Stimulated activated CD4-positive, alpha-beta T cell treated with anti-CD3 and anti-CD28 coated beads, Interleukin-15, amount 100 ng/mL, for 48 hours (primary cell): ENCODE measurements at regions not wholly inside any gene's neighbourhood (a gene's known extent, or its start where the extent isn't known, plus 50 kb on each side); places are given as distances from the start of the nearest gene placed in this dataset.

Experiments
- DNase-seq, 2 donors: peaks; one replicate each; pipeline ENCODE4 v3.0.0-alpha.2; 2020; ENCODE audit warnings: low read depth in 2 of 2

DNA sequence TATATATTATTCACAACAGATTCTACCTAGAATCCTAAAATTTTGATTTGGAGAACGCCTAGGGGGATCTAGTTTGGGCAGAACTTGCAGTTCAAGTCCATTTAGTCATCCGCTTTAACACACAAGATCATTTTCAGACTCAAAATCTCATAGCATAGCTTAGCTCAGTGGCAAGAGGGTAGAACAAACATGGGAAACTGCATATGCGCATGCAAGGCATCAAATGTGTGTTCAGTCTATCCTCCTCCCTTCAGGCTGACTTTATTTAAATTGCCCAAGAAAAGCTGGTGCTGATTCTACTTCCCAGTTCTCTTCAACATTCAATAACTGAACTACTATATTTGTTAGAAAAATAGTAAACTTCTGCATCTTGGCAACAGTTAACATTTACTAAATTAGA, 79.6 kb upstream of the NRXN1 start:
- DNase-seq = no peak

DNA sequence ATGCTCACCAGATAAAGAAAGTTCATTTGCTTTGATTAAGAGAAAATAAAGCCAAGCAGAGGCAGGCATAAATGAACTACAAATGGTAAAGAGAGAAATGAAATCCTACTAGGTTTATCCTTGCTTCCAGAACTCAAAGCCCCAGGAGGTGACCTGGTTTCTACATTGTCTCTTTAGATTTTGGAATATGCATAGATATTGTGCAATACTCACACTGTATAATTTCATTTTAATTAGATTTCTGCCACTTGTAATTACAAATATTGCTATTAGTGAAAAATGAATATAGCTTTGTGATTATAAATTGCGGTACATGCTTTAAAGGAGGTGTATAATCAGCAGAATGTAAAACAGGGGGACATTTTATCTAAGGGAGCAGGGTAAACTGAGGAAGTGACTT, 76.9 kb upstream of the NRXN1 start:
- DNase-seq = no peak

DNA sequence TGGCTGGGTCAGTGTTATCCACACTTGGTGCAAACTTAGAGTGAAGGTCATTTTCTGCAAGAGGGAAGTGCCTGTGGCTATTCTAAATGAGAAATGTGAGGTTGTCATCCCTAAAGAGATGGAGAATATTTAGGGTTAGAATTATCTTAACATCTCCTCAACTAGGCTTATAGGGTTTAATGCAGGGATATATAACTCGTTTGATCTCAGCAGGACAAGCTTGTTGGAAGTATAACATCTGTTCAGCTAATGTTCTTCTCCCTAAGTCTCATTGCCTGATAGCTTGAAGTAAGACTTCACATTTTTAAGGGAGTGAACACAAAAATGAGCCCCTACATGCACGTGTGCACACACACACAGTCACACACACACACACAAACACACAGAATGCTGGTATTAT, 75.9 kb upstream of the NRXN1 start:
- no peak for DNase-seq

DNA sequence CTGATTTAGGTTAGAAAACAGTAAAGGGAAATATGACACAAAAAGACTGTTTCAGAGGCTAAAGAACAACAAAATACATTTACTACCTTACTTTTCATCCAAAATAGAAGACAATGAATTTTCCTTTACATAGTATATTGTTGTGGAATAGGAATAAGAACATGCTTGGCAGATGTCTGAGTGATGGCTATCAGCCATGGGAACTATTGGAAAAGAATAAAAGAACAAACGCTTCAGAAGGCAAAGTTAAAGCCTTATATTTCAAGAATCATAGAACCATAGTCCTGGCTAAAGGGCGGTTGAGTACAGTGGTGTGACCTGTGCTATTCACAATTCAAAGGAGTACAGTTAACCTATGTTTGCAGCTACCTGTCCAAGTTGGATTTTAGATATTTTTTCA, 73.9 kb upstream of the NRXN1 start:
- DNase-seq = no peak

DNA sequence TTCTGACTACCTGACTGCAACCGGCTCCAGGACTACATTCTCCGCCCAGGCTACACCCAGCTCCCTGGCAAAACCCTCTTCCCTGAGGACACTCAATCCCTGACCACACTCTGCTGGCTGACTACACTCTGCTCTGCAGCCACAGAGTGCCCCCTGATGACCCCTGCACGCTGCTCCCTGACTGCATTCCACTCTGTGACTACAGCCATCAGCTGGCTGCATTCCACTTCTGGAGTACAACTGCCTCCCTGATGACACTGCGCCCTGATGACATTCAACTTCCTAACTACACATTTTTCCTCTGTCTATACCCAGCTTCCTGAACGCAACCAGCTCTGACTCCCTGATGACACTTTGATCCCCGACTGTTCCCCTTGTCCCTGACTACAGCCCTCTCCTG, 71.3 kb upstream of the NRXN1 start:
- DNase-seq = no peak

DNA sequence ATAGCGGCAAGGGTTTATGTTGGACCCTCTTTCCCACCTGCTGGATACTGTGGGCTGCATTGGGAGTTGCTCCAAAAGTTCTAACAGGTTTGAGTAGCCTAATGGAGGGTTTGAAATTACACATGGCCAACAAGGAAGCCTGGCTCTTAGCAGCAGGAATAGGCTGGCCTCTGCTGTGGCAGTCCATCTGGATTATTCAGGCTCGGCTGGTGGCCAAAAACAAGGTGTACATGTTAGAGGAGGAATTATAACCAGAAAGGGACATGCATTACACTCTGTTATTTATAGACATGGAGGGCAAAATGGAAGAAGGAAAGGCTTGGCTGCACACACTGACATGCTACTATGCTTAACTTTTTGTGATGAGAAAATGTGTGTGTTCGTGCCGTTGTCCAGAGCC, 61.1 kb upstream of the NRXN1 start:
- no peak for DNase-seq

DNA sequence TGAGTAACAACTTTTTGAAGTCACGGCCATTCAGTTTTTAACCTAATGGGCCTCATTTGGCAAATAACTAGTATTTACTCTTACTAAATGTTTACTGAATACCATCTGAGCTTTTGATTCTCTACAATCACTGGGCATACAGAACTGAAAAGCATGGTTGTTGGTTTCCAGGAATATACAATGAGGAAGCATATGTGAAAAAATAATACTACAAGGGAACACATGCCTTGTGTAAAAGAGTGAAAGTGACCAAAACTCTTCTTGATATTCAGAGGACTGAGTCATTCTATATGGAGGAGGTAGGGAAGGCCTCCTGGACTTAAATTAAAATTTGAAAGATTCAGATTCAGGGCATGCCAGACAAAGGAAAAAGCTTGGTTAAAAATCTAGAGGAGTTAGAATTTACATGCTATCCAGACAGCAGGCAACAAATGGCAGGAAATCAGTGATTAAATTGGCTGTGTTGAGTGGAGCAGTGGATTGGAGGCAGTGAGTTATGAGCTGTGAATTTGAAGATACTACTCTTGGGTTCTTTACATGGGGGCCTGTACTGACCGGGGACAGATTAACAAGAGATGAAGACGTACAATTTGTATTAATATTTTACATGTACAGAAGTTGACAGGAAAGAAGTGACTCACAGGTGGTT, 53.6 kb upstream of the NRXN1 start:
- no peak for DNase-seq

DNA sequence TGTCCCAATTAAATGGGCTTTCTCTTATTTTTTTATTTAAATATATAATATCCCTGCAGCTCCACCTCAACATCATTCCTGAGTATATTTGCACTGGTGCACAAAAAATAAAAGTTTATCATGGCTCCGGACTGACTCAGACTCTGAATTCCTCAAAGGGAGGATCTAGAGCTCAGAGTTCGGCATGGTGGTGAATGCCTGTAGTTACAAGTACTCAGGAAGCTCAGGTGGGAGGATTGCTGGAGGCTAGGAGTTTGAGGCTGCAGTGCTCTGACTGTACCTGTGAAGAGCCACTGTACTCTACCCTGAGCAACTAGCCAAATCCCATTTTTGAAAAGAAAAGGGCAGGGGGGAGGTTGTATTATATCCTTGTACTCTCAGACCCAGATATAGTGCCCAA, 52.8 kb upstream of the NRXN1 start:
- no peak for DNase-seq
